C4-2B (cell line): ENCODE measurements at regions not wholly inside any gene's neighbourhood (a gene's known extent, or its start where the extent isn't known, plus 50 kb on each side); places are given as distances from the start of the nearest gene placed in this dataset.

ENCODE experiments used
- H3K27ac ChIP-seq: fragments of 450-650 bp; 2 replicates; pipeline ENCODE4 v1.5.1; 2017
- CTCF ChIP-seq: fragments of 450-650 bp; conservative IDR thresholded peaks from 2 replicates; pipeline ENCODE4 v1.5.1; 2017; ENCODE audit warnings: mild to moderate bottlenecking
- ZFX ChIP-seq: fragments of 450-650 bp; IDR thresholded peaks from 2 replicates; pipeline ENCODE4 v1.6.1; 2017

- H3K27ac ChIP-seq: no peak overlapping the region
- TF ChIP-seq CTCF (no peak), ZFX (no peak)
Observed at GRCh38 chrX:53746718-53747117, 60.2 kb upstream of the HUWE1 start.

- TF ChIP-seq CTCF: no peak
- no peak for TF ChIP-seq ZFX
- H3K27ac ChIP-seq: no peak overlapping the region
Observed at GRCh38 chrX:53743244-53743643, 56.7 kb upstream of the HUWE1 start.

- H3K27ac ChIP-seq: no peak overlapping the region
- TF ChIP-seq ZFX (no peak), CTCF (no peak)
Observed at GRCh38 chrX:53738370-53738906, 51.9 kb upstream of the HUWE1 start.
